GM21381 (cell line): ENCODE measurements at regions not wholly inside any gene's neighbourhood (a gene's known extent, or its start where the extent isn't known, plus 50 kb on each side); places are given as distances from the start of the nearest gene placed in this dataset.

Experiments used
- ATAC-seq: cut with Tn5 transposase; IDR thresholded peaks from one replicate; pipeline ENCODE4 v1.9.1; 2021; ENCODE audit warnings: mild to moderate bottlenecking, moderate library complexity; ENCODE audit not compliant: unreplicated experiment

- ATAC-seq = no peak
Observed at GRCh38 chr9:82600536-82601292, 462.2 kb downstream of the RASEF start.

GRCh38 chr9:82601293-82601771, 461.6 kb downstream of the RASEF start:
- no peak for ATAC-seq

GRCh38 chr9:82604947-82605656, 457.8 kb downstream of the RASEF start:
- ATAC-seq = no peak

GRCh38 chr9:82605657-82606031, 457.3 kb downstream of the RASEF start:
- no peak for ATAC-seq

GRCh38 chr9:82606071-82606470, 456.9 kb downstream of the RASEF start:
- ATAC-seq = no peak

GRCh38 chr9:82606492-82607382, 456.2 kb downstream of the RASEF start:
- ATAC-seq = no peak

- ATAC-seq = no peak
Observed at GRCh38 chr9:82608487-82608886, 454.5 kb downstream of the RASEF start.

- no peak for ATAC-seq
Observed at GRCh38 chr9:82612942-82613341, 450.0 kb downstream of the RASEF start.

- ATAC-seq = no peak
Observed at GRCh38 chr9:82613498-82613897, 449.4 kb downstream of the RASEF start.

GRCh38 chr9:82616545-82616944, 446.4 kb downstream of the RASEF start:
- ATAC-seq = no peak

GRCh38 chr9:82621447-82621846, 441.5 kb downstream of the RASEF start:
- no peak for ATAC-seq

GRCh38 chr9:82637368-82637767, 425.6 kb downstream of the RASEF start:
- no peak for ATAC-seq

- no peak for ATAC-seq
Observed at GRCh38 chr9:82645600-82645999, 417.3 kb downstream of the RASEF start.

- ATAC-seq = no peak
Observed at GRCh38 chr9:82650368-82650767, 412.6 kb downstream of the RASEF start.

GRCh38 chr9:82651474-82651873, 411.5 kb downstream of the RASEF start:
- no peak for ATAC-seq

- ATAC-seq = no peak
Observed at GRCh38 chr9:82665324-82665723, 397.6 kb downstream of the RASEF start.

GRCh38 chr9:82668689-82669199, 394.2 kb downstream of the RASEF start:
- ATAC-seq = no peak

- ATAC-seq = no peak
Observed at GRCh38 chr9:82670000-82670399, 392.9 kb downstream of the RASEF start.

GRCh38 chr9:82670726-82671125, 392.2 kb downstream of the RASEF start:
- no peak for ATAC-seq

- no peak for ATAC-seq
Observed at GRCh38 chr9:82673201-82673600, 389.7 kb downstream of the RASEF start.

- no peak for ATAC-seq
Observed at GRCh38 chr9:82673919-82674318, 389.0 kb downstream of the RASEF start.
